ENCODE measurements at regions not wholly inside any gene's neighbourhood (a gene's known extent, or its start where the extent isn't known, plus 50 kb on each side); places are given as distances from the start of the nearest gene placed in this dataset.
"Not testable (repeated sequence)": the region's sequence is repeated elsewhere in the genome, so short reads cannot be mapped to it uniquely, and the experiment has no call there.

- not testable (repeated sequence) for H3K9me3 ChIP-seq (ENCODE audit: control insufficient read depth, insufficient read depth, low read length); H3K27ac ChIP-seq (ENCODE audit: low read depth, low read length); H3F3A ChIP-seq (ENCODE audit: control insufficient read depth, insufficient read depth); H3K4me1 ChIP-seq (ENCODE audit: control insufficient read depth, low read length); H4K20me1 ChIP-seq (ENCODE audit: control insufficient read depth, insufficient read depth, low read depth, low read length); H3K79me2 ChIP-seq (ENCODE audit: control insufficient read depth, low read length); H3K9me2 ChIP-seq (replicated peaks; ENCODE audit: control insufficient read depth, low read length); H3K36me3 ChIP-seq (ENCODE audit: control insufficient read depth, low read length)
- H3K4me2 ChIP-seq (ENCODE audit: low read length): peak overlapping the region; percentile 68
- H3K4me3 ChIP-seq (ENCODE audit: low read length): peak overlapping the region; percentile 72
- peaks cover 26% of the 10 kb centered on the region for H3K27me3 ChIP-seq (ENCODE audit: control insufficient read depth, low read length)
These were observed 120.6 kb downstream of the PRR15 start for GRCh38 chr7:29684151-29684786.

- TF ChIP-seq EZH2phosphoT487 (IDR thresholded peaks at IDR 0.05; ENCODE audit: borderline replicate concordance, low read length) (no peak), CTCF (IDR thresholded peaks at IDR 0.05; ENCODE audit: low read depth, low read length, poor library complexity, severe bottlenecking) (no peak)
- Histone ChIP-seq H3K9me2 (replicated peaks; ENCODE audit: control insufficient read depth, low read length) (no peaks in the 10 kb centered on the region), H3K4me1 (ENCODE audit: control insufficient read depth, low read length) (no peaks in the 10 kb centered on the region), H4K20me1 (ENCODE audit: control insufficient read depth, insufficient read depth, low read depth, low read length) (no peaks in the 10 kb centered on the region), H3K4me3 (ENCODE audit: low read length) (peak overlapping the region; percentile 72), H3K9me3 (ENCODE audit: control insufficient read depth, insufficient read depth, low read length) (no peaks in the 10 kb centered on the region), H3K4me2 (ENCODE audit: low read length) (peak overlapping the region; percentile 68), H3F3A (ENCODE audit: control insufficient read depth, insufficient read depth) (no peaks in the 10 kb centered on the region), H3K27ac (ENCODE audit: low read depth, low read length) (no peak overlapping the region), H3K36me3 (ENCODE audit: control insufficient read depth, low read length) (no peaks in the 10 kb centered on the region), H3K79me2 (ENCODE audit: control insufficient read depth, low read length) (no peaks in the 10 kb centered on the region), H3K27me3 (ENCODE audit: control insufficient read depth, low read length) (peaks cover 26% of the 10 kb centered on the region)
These were observed 121.3 kb upstream of the WIPF3 start for GRCh38 chr7:29684787-29685650.

- not testable (repeated sequence) for H3K36me3 ChIP-seq (ENCODE audit: control insufficient read depth, low read length); H3K9me3 ChIP-seq (ENCODE audit: control insufficient read depth, insufficient read depth, low read length); H3K4me1 ChIP-seq (ENCODE audit: control insufficient read depth, low read length); H3F3A ChIP-seq (ENCODE audit: control insufficient read depth, insufficient read depth); H3K79me2 ChIP-seq (ENCODE audit: control insufficient read depth, low read length); H3K9me2 ChIP-seq (replicated peaks; ENCODE audit: control insufficient read depth, low read length); H3K27ac ChIP-seq (ENCODE audit: low read depth, low read length); H4K20me1 ChIP-seq (ENCODE audit: control insufficient read depth, insufficient read depth, low read depth, low read length)
- Histone ChIP-seq H3K4me3 (ENCODE audit: low read length) (peak overlapping the region; percentile 72), H3K4me2 (ENCODE audit: low read length) (peak overlapping the region; percentile 68), H3K27me3 (ENCODE audit: control insufficient read depth, low read length) (peaks cover 26% of the 10 kb centered on the region)
These were observed 120.5 kb upstream of the WIPF3 start for GRCh38 chr7:29685651-29686271.

- not testable (repeated sequence) for H3K36me3 ChIP-seq (ENCODE audit: control insufficient read depth, low read length); H3K27me3 ChIP-seq (ENCODE audit: control insufficient read depth, low read length); H3K9me3 ChIP-seq (ENCODE audit: control insufficient read depth, insufficient read depth, low read length); H3K27ac ChIP-seq (ENCODE audit: low read depth, low read length); H3K4me3 ChIP-seq (ENCODE audit: low read length); H3K4me2 ChIP-seq (ENCODE audit: low read length); H4K20me1 ChIP-seq (ENCODE audit: control insufficient read depth, insufficient read depth, low read depth, low read length); H3K9me2 ChIP-seq (replicated peaks; ENCODE audit: control insufficient read depth, low read length); H3K4me1 ChIP-seq (ENCODE audit: control insufficient read depth, low read length); H3F3A ChIP-seq (ENCODE audit: control insufficient read depth, insufficient read depth); H3K79me2 ChIP-seq (ENCODE audit: control insufficient read depth, low read length)
These were observed 115.8 kb upstream of the WIPF3 start for GRCh38 chr7:29690510-29690909.

GRCh38 chr7:29696402-29696801 is 109.9 kb upstream of the WIPF3 start:
- H3F3A ChIP-seq (ENCODE audit: control insufficient read depth, insufficient read depth); H3K9me3 ChIP-seq (ENCODE audit: control insufficient read depth, insufficient read depth, low read length); H3K4me3 ChIP-seq (ENCODE audit: low read length); H4K20me1 ChIP-seq (ENCODE audit: control insufficient read depth, insufficient read depth, low read depth, low read length); H3K9me2 ChIP-seq (replicated peaks; ENCODE audit: control insufficient read depth, low read length); H3K27ac ChIP-seq (ENCODE audit: low read depth, low read length); H3K27me3 ChIP-seq (ENCODE audit: control insufficient read depth, low read length); H3K4me1 ChIP-seq (ENCODE audit: control insufficient read depth, low read length); H3K79me2 ChIP-seq (ENCODE audit: control insufficient read depth, low read length); H3K4me2 ChIP-seq (ENCODE audit: low read length); H3K36me3 ChIP-seq (ENCODE audit: control insufficient read depth, low read length): not testable (repeated sequence)

GRCh38 chr7:29699723-29700122 is 106.6 kb upstream of the WIPF3 start:
- H3K27me3 ChIP-seq (ENCODE audit: control insufficient read depth, low read length); H3F3A ChIP-seq (ENCODE audit: control insufficient read depth, insufficient read depth); H3K4me3 ChIP-seq (ENCODE audit: low read length); H3K9me3 ChIP-seq (ENCODE audit: control insufficient read depth, insufficient read depth, low read length); H3K79me2 ChIP-seq (ENCODE audit: control insufficient read depth, low read length); H3K4me2 ChIP-seq (ENCODE audit: low read length); H3K9me2 ChIP-seq (replicated peaks; ENCODE audit: control insufficient read depth, low read length); H3K36me3 ChIP-seq (ENCODE audit: control insufficient read depth, low read length); H3K4me1 ChIP-seq (ENCODE audit: control insufficient read depth, low read length); H4K20me1 ChIP-seq (ENCODE audit: control insufficient read depth, insufficient read depth, low read depth, low read length); H3K27ac ChIP-seq (ENCODE audit: low read depth, low read length): not testable (repeated sequence)

GRCh38 chr7:29701540-29701939 is 104.8 kb upstream of the WIPF3 start:
- not testable (repeated sequence) for H3K27ac ChIP-seq (ENCODE audit: low read depth, low read length); H3K9me2 ChIP-seq (replicated peaks; ENCODE audit: control insufficient read depth, low read length); H3K9me3 ChIP-seq (ENCODE audit: control insufficient read depth, insufficient read depth, low read length); H3K27me3 ChIP-seq (ENCODE audit: control insufficient read depth, low read length); H4K20me1 ChIP-seq (ENCODE audit: control insufficient read depth, insufficient read depth, low read depth, low read length); H3K36me3 ChIP-seq (ENCODE audit: control insufficient read depth, low read length); H3K79me2 ChIP-seq (ENCODE audit: control insufficient read depth, low read length); H3F3A ChIP-seq (ENCODE audit: control insufficient read depth, insufficient read depth); H3K4me3 ChIP-seq (ENCODE audit: low read length); H3K4me2 ChIP-seq (ENCODE audit: low read length); H3K4me1 ChIP-seq (ENCODE audit: control insufficient read depth, low read length)

Measured in DOHH2 (cell line).